ENCODE measurements at regions not wholly inside any gene's neighbourhood (a gene's known extent, or its start where the extent isn't known, plus 50 kb on each side); places are given as distances from the start of the nearest gene placed in this dataset.
A peak's percentile ranks its signal among the peaks of the same experiment; 100 is the strongest.

DNA sequence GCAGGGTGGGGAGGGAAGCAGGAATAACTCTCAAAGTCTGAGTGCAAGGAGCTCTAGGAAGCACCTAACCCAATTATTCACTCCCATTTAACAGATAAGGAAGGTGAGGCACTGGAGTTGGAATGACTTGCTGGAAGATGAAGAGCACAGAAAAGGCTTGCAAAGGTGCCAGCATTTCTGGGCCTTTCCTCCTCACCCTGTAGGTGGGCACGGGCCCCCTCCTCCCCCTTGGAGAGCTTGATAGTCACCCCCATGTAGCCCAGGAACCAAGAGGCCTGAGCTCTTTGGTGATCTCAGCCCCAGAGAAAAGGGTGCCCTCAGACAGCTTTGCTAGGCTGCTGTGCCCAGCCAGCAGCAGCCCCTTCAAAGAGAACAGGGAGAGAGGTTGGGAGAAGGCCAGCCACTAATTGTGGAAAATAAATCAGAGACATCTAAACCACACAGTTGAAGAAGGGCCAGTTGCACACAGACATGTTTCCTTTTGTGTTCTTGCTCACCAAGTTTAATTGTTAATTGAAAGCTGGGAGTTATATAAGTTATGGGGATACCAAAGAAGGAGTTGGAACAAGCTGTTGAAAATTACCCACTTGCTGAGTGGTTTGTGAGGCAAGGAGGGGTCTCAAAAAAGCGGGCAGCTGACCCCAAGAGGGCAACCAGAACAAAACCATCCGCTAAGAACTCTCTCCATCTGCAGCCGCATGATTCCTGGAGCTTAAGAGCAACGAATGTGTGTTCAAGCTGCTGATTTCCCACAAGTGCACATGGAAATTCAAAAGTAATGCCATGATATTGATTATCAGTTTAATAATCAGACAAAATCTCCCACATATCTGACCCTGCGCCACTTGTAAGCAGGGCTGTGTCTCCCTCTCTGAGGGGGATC lies 77.0 kb downstream of the MRPL14 start:
- DNase-seq (ENCODE audit: low spot score), result no peak

GRCh38 chr6:44049163-44049988 lies 77.9 kb downstream of the MRPL14 start:
- no peak for DNase-seq (ENCODE audit: low spot score)

GRCh38 chr6:44048277-44048676 lies 79.0 kb downstream of the MRPL14 start:
- no peak for DNase-seq (ENCODE audit: low spot score)

DNA sequence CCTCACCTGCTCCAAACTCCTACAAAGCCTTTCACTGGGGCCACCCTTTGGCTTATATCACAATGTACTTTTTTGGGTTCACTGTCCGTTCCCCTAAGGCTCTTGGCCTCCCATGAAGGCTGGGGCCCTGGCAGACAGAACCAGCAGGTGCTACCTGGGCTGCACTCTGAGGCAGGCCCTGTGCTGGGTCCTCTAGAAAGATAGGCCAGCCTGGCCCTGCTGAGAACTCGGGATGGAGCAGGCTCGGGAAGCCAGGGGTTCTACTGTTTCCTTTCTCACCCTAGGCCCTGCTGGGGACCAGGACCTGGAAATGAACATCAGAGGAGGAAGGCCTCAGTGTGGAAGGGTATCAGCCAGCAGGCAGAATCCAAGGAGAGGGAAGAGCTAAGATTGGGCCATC lies 79.5 kb downstream of the MRPL14 start:
- no peak for DNase-seq (ENCODE audit: low spot score)

- no peak for DNase-seq (ENCODE audit: low spot score)
Observed at GRCh38 chr6:44047179-44047546, 80.1 kb downstream of the MRPL14 start.

GRCh38 chr6:44046516-44047178 lies 80.6 kb downstream of the MRPL14 start:
- DNase-seq (ENCODE audit: low spot score), result no peak

DNA sequence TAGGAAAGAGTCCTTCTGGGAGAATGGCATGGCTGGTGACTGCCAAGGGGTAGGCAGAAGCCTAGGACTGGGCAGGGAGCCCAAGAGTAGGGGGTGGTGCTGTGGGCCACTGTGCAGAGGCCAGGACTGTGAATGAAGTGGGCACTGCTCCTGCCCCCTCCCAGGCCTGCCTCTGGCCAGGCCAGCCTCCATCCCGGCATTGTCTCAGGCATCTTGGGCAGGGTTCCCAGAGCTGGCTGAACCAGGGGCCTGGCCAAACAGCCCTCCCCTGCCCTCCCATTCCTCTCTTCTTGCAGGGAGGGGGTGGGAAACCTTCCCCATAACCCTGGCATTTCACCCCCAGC lies 81.6 kb downstream of the MRPL14 start:
- no peak for DNase-seq (ENCODE audit: low spot score)

DNA sequence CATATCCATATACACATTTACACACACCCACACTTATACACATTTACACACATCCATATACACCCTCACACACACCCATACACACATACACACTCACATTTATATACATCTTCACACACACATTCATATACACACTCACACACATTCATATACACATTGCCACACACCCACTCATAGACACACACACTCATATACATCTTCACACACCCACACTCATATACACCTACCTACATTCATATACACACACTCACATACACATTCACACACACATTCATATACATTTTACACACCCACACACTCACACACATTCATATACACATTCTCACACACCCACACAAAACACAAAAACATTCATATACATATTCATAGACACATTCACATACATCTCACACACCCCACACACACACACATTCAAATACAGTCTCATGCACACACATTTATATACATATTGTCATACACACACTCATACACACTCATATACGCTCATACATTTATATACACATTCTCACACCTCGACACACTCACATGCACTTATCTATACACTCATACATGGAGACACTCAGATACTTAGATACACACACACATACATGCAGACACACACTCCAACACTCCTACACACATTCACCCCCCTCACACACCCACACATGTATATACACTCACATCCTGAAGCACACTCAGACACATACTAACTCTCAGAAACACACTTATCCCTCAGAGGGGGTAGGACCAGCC lies 82.1 kb downstream of the MRPL14 start:
- no peak for DNase-seq (ENCODE audit: low spot score)

DNA sequence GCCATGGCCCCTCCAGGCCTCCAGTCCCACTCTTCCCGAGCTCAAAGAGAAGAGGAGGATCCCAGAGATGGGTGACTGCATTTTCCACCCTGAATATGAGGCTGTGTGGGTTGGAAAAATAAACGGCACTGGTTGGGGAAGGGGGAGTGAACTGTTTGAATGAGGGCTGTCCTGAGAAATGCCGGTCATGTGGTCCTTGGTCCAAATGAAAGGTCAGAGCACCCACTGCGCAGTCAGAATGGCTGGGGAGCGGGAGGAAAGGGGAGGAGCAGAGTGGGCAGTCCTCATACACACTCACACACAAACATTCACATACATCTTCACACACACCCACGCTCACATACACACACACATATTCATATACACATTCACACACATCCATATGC lies 83.1 kb downstream of the MRPL14 start:
- peak; percentile 58 for DNase-seq (ENCODE audit: low spot score)

- DNase-seq (ENCODE audit: low spot score), result peak; percentile 37
Observed at GRCh38 chr6:44043479-44044153, 83.6 kb downstream of the MRPL14 start.

- DNase-seq (ENCODE audit: low spot score), result no peak
Observed at GRCh38 chr6:44042989-44043478, 84.2 kb downstream of the MRPL14 start.

DNA sequence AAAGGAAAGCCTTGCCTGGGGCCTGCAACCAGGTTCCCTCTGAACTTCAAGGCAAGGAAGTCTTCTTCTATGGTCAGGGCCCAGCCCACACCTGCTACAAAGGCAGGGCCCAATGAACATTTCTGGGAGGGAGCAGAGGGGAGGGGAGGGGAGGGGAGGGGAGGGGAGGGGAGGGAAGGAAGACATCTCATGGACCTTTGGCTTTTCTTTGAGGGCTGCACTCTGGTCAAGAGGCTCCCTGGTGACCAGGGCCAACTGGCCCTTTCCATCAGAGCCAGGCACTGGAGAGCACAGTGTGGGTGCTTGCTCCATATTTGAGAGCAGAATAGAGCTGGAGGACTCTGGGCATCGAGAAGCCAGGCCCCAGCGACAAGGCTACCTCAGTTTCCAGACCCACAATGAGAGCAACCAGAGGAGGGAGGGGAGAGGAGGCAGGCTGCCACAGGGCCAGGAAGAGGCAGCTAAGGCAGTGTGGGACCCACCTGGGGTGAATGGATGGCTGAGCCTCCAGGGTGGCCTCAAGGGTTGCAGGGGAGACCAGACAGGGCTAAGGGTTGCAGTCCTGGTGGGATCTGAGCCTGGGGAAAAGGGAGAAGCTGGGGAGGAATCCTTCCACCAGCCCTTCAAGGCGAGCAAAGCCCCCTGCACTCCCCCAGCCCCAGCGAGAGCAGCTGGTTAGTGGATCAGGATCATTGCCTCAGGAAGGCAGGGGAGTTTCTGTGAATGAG lies 84.8 kb downstream of the MRPL14 start:
- no peak for DNase-seq (ENCODE audit: low spot score)

DNA sequence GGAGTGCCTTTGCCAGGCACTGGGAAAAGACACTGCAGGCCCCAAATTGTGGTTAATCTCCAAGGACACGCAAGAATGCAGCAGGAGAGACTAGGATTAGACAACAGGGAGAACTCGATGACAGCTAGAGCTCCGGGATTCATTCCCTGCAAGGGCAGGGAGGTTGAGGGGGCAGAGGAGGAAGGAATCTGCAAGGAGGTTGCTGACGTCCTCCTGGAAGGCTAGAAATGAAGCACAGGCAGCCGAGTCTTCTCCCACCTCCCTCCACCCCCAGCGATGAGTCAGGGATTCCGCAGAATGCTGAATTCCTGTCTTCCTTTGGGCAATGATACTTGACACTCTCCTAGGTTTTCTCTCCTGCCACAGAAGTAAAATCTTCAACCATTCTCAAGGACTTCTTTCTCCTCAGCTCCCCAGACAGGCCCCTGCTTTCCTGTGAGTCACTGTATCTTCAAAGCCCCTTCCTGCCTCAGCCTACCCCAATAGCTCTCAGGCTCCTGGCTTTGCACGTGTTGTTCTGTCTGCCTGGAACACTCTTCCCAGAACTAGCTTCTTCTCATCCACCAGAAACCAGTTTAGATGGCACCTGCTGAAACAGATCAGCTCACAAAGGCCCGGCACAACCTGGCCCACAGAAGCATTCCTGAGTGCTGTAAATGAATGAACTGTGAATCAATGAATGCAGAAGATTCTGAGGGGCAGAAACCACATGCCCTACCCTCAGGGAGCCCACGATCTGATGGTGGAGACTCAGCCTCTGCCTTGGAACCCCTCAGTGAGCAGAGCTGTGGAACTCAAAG lies 85.6 kb downstream of the MRPL14 start:
- no peak for DNase-seq (ENCODE audit: low spot score)

GRCh38 chr6:44040786-44041185 lies 86.5 kb downstream of the MRPL14 start:
- no peak for DNase-seq (ENCODE audit: low spot score)

DNA sequence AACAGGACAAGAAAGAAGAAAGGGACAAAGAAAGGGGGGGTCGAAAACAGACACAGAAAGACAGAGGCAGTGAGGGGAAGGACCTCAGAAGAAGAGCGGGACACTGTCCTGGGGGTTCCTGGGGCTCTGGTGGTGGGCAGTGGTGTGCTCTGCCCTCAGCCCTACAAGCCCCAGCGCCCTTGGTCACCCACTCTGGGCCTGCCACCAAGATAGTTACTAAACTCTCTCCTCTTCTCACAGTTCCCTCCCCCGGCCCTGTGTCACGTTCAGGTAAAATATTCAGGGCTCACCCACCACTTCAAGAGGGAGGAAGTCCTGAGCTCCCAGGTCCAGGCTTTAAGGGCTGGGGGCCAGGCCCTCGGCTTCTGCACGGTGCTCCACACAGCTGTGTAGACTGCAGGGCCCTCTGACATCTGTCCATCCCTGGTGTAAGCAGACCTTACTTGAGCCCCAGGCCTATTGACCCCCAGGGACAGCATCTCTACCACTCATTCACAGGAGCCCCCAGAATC lies 87.4 kb downstream of the MRPL14 start:
- no peak for DNase-seq (ENCODE audit: low spot score)

DNA sequence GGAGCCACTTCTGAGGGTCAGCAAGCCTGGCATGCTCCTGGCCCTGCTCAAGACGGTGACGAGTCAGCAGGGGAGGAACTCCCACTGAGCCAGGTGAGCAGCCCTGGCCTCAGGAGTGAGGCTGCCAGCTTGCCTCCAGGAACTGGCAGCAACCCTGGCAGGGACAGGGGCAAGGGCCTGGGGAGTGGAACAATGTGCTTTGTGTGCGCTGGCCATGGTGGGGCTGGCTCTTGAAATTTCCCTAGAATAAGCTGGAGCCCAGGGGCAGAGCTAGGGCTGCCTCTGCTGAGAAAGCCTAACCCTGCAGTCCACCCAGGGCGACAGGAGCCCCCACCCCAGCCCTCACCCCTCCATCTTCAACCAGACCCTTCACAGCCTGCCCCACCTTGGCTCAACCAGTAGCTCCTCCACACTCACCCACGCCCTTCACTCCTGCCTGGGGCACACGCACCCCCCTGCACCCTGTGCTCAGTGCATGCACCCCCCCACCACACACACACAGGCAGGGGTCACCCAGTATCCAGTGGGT lies 88.0 kb downstream of the MRPL14 start:
- DNase-seq (ENCODE audit: low spot score), result no peak

GRCh38 chr6:44038543-44039065 lies 88.6 kb downstream of the MRPL14 start:
- DNase-seq (ENCODE audit: low spot score), result no peak

- no peak for DNase-seq (ENCODE audit: low spot score)
Observed at GRCh38 chr6:44037847-44038542, 89.3 kb downstream of the MRPL14 start.

All from cerebellar cortex (tissue), 1 donor.